ENCODE measurements at regions not wholly inside any gene's neighbourhood (a gene's known extent, or its start where the extent isn't known, plus 50 kb on each side); places are given as distances from the start of the nearest gene placed in this dataset.

- intact Hi-C loops (cut with micrococcal nuclease) = no loop called here
These were observed 298.1 kb upstream of the RTL1 start for GRCh38 chr14:101201535-101202151.

DNA sequence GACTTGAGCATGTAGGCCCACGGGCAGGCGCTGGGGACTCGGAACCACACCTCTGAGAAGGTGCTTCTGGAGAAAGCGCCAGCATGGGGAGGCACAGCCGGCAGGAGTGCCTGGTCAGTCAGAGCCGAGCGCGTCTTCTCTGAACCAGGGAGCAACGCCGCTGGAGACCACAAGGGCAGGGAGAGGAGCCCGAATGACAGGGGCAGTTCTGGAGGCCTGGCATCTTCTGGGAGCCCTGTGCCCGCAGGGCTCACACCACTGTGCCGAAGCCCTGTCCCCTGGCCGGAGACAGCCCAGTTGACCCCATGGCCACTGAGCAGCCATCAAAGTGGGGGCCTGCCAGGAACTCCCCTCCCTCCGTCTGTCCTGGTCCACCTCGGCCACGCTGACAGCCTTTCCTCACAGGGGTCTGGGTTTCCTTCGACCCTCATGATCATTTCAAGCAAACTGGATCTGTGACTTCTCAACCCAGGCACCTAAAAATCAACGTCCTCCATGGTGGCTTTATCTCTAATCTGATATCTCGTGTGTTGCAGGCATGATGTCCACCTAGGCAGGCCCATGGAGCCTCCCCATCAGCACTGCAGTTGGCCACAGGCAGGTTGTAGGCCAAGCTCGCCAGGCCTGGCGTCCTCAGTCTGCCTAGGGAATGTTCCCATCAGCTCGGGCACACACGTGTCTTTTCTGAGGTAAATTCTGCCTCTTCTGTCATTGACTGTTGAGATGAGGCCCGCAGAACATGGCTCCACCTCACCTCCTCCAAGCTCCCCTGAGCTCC is 299.3 kb upstream of the RTL1 start:
- intact Hi-C loops (cut with micrococcal nuclease) = no loop called here

- intact Hi-C loops (cut with micrococcal nuclease) = no loop called here
These were observed 303.0 kb upstream of the RTL1 start for GRCh38 chr14:101206556-101206955.

DNA sequence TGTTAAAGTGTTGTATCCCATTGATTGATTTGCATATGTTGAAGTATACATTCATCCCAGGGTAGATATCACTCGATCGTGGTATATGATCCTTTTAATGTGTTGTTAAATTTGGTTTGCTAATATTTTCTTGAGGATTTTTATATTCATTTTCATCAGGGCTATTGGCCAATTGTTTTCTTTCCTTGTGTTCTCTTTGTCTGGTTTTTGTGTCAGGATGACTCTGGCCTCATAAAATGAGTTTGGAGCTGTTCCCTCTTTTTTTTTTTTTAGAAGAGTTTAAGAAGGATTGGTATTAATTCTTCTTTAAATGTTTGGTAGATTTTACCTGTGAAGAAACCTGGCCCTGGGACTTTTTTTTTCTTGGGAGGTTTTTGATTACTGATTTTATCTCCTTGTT is 303.5 kb upstream of the RTL1 start:
- intact Hi-C loops (cut with micrococcal nuclease) = no loop called here

- intact Hi-C loops (cut with micrococcal nuclease) = no loop called here
These were observed 304.4 kb upstream of the RTL1 start for GRCh38 chr14:101207897-101208296.

DNA sequence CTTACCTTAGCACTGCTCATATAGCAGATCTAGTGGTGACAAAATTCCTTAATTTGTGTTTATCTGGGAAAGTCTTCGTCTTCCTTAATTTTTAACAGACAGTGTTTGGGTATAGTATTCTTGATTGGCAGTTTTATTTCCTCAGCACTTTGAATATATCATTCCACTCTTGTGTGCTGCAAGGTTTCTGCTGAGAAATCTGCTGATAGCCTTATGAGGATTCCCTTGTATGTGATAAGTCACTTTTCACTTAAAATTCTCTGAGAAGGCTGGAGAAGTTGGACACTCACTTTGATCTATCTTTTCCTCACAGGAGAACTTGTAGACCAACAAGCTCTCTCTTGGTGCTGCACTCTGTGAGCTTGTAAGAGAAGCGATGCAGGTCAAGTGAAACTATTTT is 306.1 kb upstream of the RTL1 start:
- intact Hi-C loops (cut with micrococcal nuclease) = no loop called here

DNA sequence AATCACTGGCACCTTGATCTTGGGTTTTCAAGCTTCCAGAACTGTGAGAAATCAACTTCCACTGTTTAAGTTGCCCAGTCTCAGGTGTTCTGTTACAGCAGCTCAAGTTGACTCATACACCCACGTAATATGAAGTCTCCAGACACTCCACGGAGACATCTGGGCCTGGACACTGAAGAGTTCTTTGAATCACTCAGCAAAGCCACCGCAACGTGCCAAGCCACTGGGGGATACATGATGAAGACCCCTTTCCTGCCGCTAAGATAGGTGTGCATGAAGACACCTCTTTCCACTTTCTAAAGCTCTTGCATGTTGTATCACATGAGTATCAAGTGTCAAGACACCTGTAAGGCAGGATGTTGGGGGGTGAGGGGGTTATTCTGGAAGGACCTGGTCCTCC is 311.7 kb upstream of the RTL1 start:
- intact Hi-C loops (cut with micrococcal nuclease) = no loop called here

DNA sequence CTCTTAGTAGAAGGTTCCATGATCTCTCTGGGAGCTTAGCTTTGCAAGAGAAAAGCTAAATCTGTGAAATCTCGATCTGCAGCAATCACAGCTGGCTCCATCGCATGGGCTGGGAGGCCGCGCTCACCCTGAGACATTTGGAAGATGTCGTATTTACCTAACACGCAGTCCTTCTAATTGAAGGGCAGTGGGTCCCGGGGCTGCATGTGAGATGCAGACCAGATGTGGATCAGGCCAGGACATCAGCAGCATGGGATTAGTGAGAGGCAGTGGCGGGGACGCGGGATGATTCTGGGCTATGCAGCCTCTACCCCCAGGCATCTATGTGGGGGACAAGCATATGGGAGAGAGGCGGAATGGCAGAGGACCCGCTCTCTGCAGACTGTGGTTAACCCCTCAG is 312.4 kb upstream of the RTL1 start:
- intact Hi-C loops (cut with micrococcal nuclease) = no loop called here

DNA sequence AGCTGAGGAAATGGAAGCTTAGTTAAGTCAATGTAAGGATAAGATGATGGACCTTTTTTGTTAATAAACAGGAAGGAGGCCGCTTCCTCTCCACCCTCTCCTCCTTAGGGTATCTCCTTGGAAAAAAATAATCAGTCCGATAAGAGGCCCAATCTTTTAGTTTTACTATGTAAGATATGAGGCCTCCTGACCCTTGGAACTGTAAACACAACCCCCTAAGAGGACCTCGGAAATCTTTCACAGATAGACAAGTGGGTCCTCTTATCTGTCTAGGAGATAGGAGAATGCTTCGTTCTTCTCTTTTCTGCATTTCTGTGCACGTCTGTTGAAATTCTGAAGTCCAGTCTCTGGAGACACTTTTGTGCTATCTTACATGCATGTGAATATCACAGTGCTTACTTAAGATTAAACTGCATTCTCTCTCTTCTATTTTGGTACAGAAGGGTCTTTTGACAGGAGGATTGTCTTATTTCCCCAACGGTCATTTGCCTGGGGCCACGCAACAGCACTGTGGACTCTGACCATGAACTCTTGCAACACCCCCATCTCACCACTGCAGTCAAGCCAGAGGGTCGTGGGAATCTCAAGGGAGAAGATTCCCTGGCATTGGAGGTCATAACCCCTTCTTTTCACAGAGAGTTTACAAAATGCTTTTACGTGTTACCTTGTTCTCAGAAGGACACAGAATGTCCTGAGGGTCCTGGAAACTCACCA is 313.0 kb upstream of the RTL1 start:
- intact Hi-C loops (cut with micrococcal nuclease) = no loop called here

- intact Hi-C loops (cut with micrococcal nuclease) = no loop called here
These were observed 313.6 kb upstream of the RTL1 start for GRCh38 chr14:101217080-101217463.

- intact Hi-C loops (cut with micrococcal nuclease) = no loop called here
These were observed 314.3 kb upstream of the RTL1 start for GRCh38 chr14:101217616-101218371.

GRCh38 chr14:101219896-101220703 is 316.6 kb upstream of the RTL1 start:
- intact Hi-C loops (cut with micrococcal nuclease) = no loop called here

DNA sequence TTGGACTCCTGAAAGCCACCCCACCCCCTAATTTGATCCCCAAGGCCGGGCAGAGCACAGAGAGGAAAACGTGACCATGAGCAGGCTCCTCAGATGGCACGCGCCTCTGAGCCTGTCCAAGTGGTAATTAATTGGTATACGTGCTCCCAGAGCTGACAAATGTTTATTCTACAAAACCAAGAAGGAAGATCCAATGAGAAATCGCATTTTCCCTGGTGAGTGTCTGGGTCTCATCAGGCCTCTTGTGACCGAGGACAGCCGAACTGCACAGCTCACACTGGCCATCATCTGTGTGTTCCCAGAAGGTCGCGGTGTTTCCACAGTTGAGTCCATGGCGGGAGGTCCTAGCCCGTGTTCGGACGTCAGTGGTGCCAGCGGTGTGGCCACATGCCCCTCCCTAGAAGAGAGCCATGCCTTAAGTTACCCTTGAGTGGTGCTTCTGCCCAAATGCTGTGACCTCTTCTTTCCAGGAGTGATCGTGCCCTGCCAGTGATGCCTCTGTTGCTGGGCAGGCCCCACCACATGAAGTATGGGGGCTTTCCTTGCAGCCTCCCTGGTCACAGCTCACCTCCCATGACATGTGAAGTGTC is 317.5 kb upstream of the RTL1 start:
- intact Hi-C loops (cut with micrococcal nuclease) = no loop called here

DNA sequence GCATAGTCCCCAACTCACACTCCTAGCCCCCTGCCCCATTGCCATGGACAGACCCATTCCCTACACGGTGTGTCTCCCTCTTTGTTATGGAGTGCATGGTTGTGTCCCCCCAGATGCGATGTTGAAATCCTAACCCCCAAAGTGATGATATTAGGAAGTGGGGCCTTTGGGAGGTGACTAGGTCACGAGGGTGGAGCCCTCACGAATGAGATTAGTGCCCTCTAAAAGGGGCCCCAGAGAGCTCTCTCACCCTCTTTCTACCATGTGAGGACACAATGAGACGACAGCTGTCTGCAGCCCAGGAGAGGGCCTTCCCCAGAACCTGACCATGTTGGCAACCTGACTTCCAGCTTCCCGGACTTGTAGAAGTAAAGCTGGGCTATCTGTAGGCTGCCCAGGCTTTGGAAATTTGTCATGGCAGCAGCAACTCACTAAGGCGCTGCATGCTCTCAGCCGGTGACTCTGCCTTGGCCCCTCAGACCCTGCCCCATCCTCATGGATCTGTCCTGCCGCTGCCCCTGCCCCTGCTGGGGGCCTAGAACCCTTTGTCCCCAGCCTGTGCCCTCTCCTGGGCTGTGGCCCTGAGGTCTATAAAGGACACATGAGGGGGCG is 318.1 kb upstream of the RTL1 start:
- intact Hi-C loops (cut with micrococcal nuclease) = no loop called here

DNA sequence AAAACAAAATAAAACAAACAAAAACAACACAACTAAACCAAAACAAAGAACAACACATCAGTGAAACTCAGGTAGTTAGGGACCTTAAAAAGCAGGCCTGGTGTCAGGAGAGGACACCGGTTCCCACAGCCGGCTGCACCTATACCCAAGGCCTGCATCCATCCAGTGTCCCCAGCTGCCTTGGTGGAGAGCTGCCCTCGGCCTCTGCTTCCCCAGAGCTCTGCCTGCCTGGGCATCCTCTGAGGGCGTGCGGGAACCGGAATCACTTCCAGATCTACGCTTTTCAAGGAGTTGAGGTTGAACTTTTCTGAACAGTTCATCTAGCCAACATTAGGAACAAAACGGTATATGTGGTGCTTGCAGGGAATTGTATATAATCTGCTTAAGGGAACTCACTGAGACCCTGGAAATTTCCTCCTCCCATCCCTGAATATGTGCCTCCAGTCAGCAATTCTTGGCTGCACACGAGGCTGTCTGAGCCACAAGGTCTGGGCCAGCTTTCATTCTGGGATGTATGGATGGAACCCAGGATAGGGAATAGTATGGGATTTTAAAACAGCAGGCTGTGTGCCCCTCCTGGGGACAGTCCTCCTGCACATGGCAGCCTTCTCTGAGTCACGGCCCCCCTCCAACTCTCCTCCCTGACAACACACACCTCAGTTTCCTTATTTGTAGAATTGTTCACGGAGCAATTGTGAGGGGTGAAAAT is 319.0 kb upstream of the RTL1 start:
- intact Hi-C loops (cut with micrococcal nuclease) = no loop called here

- intact Hi-C loops (cut with micrococcal nuclease) = no loop called here
These were observed 319.6 kb upstream of the RTL1 start for GRCh38 chr14:101223127-101223526.

- intact Hi-C loops (cut with micrococcal nuclease) = no loop called here
These were observed 320.1 kb upstream of the RTL1 start for GRCh38 chr14:101223561-101224162.

- intact Hi-C loops (cut with micrococcal nuclease) = no loop called here
These were observed 321.0 kb upstream of the RTL1 start for GRCh38 chr14:101224356-101225156.

Measured in T-helper 1 cell treated with Interleukin-12 subunit alpha and Interleukin-12 subunit beta and Interleukin-4 antibody, amounts not matched to agents 30 ng/mL and 1 ng/mL, for 36 hours (primary cell).